ENCODE measurements at regions not wholly inside any gene's neighbourhood (a gene's known extent, or its start where the extent isn't known, plus 50 kb on each side); places are given as distances from the start of the nearest gene placed in this dataset.

- DNase-seq: no peak
These were observed 132.9 kb upstream of the FOXF1 start for GRCh38 chr16:86377251-86378022.

GRCh38 chr16:86378128-86378527 is 132.2 kb upstream of the FOXF1 start:
- DNase-seq: no peak

- DNase-seq: no peak
These were observed 131.4 kb upstream of the FOXF1 start for GRCh38 chr16:86378831-86379504.

- no peak for DNase-seq
These were observed 130.9 kb upstream of the FOXF1 start for GRCh38 chr16:86379505-86379846.

GRCh38 chr16:86380030-86380429 is 130.3 kb upstream of the FOXF1 start:
- DNase-seq: no peak

GRCh38 chr16:86381491-86381890 is 128.8 kb upstream of the FOXF1 start:
- no peak for DNase-seq

GRCh38 chr16:86382067-86382773 is 128.1 kb upstream of the FOXF1 start:
- no peak for DNase-seq

- DNase-seq: no peak
These were observed 127.4 kb upstream of the FOXF1 start for GRCh38 chr16:86382774-86383407.

- DNase-seq: no peak
These were observed 126.7 kb upstream of the FOXF1 start for GRCh38 chr16:86383488-86384262.

- no peak for DNase-seq
These were observed 126.1 kb upstream of the FOXF1 start for GRCh38 chr16:86384263-86384649.

- no peak for DNase-seq
These were observed 125.3 kb upstream of the FOXF1 start for GRCh38 chr16:86384980-86385379.

- DNase-seq: peak; percentile 37
These were observed 122.6 kb upstream of the FOXF1 start for GRCh38 chr16:86387468-86388440.

GRCh38 chr16:86388976-86389375 is 121.4 kb upstream of the FOXF1 start:
- DNase-seq: no peak

GRCh38 chr16:86389566-86390328 is 120.6 kb upstream of the FOXF1 start:
- DNase-seq: no peak

GRCh38 chr16:86390335-86390734 is 120.0 kb upstream of the FOXF1 start:
- DNase-seq: no peak

GRCh38 chr16:86391486-86391885 is 118.8 kb upstream of the FOXF1 start:
- DNase-seq: no peak

- DNase-seq: no peak
These were observed 118.3 kb upstream of the FOXF1 start for GRCh38 chr16:86391984-86392383.

GRCh38 chr16:86392436-86393152 is 117.7 kb upstream of the FOXF1 start:
- DNase-seq: no peak

- DNase-seq: no peak
These were observed 116.3 kb upstream of the FOXF1 start for GRCh38 chr16:86393907-86394626.
